Neuronal stem cell (in vitro differentiated cells): ENCODE measurements at regions not wholly inside any gene's neighbourhood (a gene's known extent, or its start where the extent isn't known, plus 50 kb on each side); places are given as distances from the start of the nearest gene placed in this dataset.

Experiments used
- DNase-seq: peaks from one replicate; pipeline ENCODE4 v3.0.0-alpha.2; 2013; ENCODE audit warnings: low spot score
- H2AFZ ChIP-seq: one replicate; pipeline ENCODE4 v1.6.1; 2013; ENCODE audit warnings: mild to moderate bottlenecking, low read length, inconsistent platforms
- H2AK5ac ChIP-seq: 2 replicates; pipeline ENCODE4 v1.6.1; 2013; ENCODE audit warnings: low read depth, mild to moderate bottlenecking, inconsistent platforms, low read length, moderate library complexity, mixed read lengths
- H2BK120ac ChIP-seq: 2 replicates; pipeline ENCODE4 v1.6.1; 2013; ENCODE audit warnings: low read depth, mild to moderate bottlenecking, inconsistent platforms, low read length, moderate library complexity, mixed read lengths
- H2BK12ac ChIP-seq: one replicate; pipeline ENCODE4 v1.6.1; 2013; ENCODE audit warnings: low read length, inconsistent platforms
- H2BK15ac ChIP-seq: 2 replicates; pipeline ENCODE4 v1.6.1; 2013; ENCODE audit warnings: mild to moderate bottlenecking, low read length, inconsistent platforms, mixed read lengths
- H2BK5ac ChIP-seq: one replicate; pipeline ENCODE4 v1.6.1; 2013; ENCODE audit warnings: inconsistent platforms, mild to moderate bottlenecking, low read length, moderate library complexity
- H3K14ac ChIP-seq: one replicate; pipeline ENCODE4 v1.6.1; 2013; ENCODE audit warnings: low read length, inconsistent platforms
- H3K18ac ChIP-seq: 2 replicates; pipeline ENCODE4 v1.6.1; 2013; ENCODE audit warnings: low read length, inconsistent platforms
- H3K23ac ChIP-seq: 2 replicates; pipeline ENCODE4 v1.6.1; 2013; ENCODE audit warnings: low read depth, mild to moderate bottlenecking, mixed read lengths, low read length, inconsistent platforms; ENCODE audit not compliant: poor library complexity
- H3K27ac ChIP-seq: replicated peaks from 3 replicates; pipeline ENCODE4 v1.5.1; 2013; ENCODE audit warnings: low read length, inconsistent platforms
- H3K27me3 ChIP-seq, 3 experiments: 2 replicates each; pipeline ENCODE4 v1.6.1; 2013; ENCODE audit warnings: low read length in 3 of 3, mild to moderate bottlenecking in 2 of 3, inconsistent platforms in 1 of 3, low read depth in 1 of 3, mixed read lengths in 1 of 3, moderate library complexity in 1 of 3; ENCODE audit not compliant: control insufficient read depth in 3 of 3, insufficient read depth in 3 of 3
- H3K36me3 ChIP-seq, 2 donors: replicated peaks in 1 of 2; 2 replicates each; pipeline ENCODE4 v1.6.1; 2013; ENCODE audit warnings: low read length in 2 of 2; ENCODE audit not compliant: control insufficient read depth in 2 of 2, insufficient read depth in 2 of 2
- H3K4ac ChIP-seq: 2 replicates; pipeline ENCODE4 v1.6.1; 2013; ENCODE audit warnings: inconsistent platforms, mild to moderate bottlenecking, low read length, moderate library complexity
- H3K4me1 ChIP-seq, 2 donors: 1 replicate in 1 of 2; 2 replicates in 1 of 2; pipeline ENCODE4 v1.6.1; 2013; ENCODE audit warnings: low read length in 2 of 2, low read depth in 1 of 2; ENCODE audit not compliant: control insufficient read depth in 2 of 2, insufficient read depth in 1 of 2
- H3K4me2 ChIP-seq: one replicate; pipeline ENCODE4 v1.6.1; 2013; ENCODE audit warnings: mild to moderate bottlenecking, low read length, inconsistent platforms; ENCODE audit not compliant: insufficient read depth, poor library complexity, severe bottlenecking
- H3K4me3 ChIP-seq, 2 donors: 2 replicates each; pipeline ENCODE4 v1.5.1; 2013; ENCODE audit warnings: low read length in 2 of 2, mild to moderate bottlenecking in 2 of 2, inconsistent platforms in 1 of 2, moderate library complexity in 1 of 2
- H3K79me1 ChIP-seq: one replicate; pipeline ENCODE4 v1.6.1; 2013; ENCODE audit warnings: low read depth, mild to moderate bottlenecking, inconsistent platforms, low read length, moderate library complexity
- H3K9ac ChIP-seq: one replicate; pipeline ENCODE4 v1.6.1; 2013; ENCODE audit warnings: mild to moderate bottlenecking, low read depth, low read length, inconsistent platforms; ENCODE audit not compliant: poor library complexity
- H3K9me3 ChIP-seq, 2 donors: replicated peaks in 1 of 2; 2 replicates each; pipeline versions ENCODE3 to v1.6.1; 2013; ENCODE audit warnings: low read length in 2 of 2, mild to moderate bottlenecking in 2 of 2, inconsistent platforms in 1 of 2, low read depth in 1 of 2, mixed read lengths in 1 of 2, moderate library complexity in 1 of 2; ENCODE audit not compliant: control insufficient read depth in 2 of 2, insufficient read depth in 1 of 2
- H4K8ac ChIP-seq: one replicate; pipeline ENCODE4 v1.6.1; 2013; ENCODE audit warnings: low read depth, mild to moderate bottlenecking, inconsistent platforms, low read length, moderate library complexity
- H4K91ac ChIP-seq: one replicate; pipeline ENCODE4 v1.6.1; 2013; ENCODE audit warnings: low read length, low read depth, mild to moderate bottlenecking, inconsistent platforms; ENCODE audit not compliant: poor library complexity
- WGBS, 2 donors: extraction: QIAGEN DNeasy Blood & Tissue Kit; methylation state at CpG; one replicate each; pipeline ENCODE4 v1.1.7; 2013; ENCODE audit warnings: missing lambda C conversion rate in 2 of 2, mixed read lengths in 1 of 2; ENCODE audit not compliant: insufficient read length in 2 of 2, insufficient replicate concordance in 1 of 2; ENCODE audit errors: extremely low coverage in 2 of 2; 5-methylcytosine and 5-hydroxymethylcytosine counted together

- H3K4me3 ChIP-seq, result no peak overlapping the region
- H4K91ac ChIP-seq, result no peak overlapping the region
- peaks cover 2 to 9% of the 10 kb centered on the region in 2 donors for H3K4me1 ChIP-seq
- H3K27me3 ChIP-seq, result peaks cover 0 to 2% (median 0%) of the 10 kb centered on the region in 3 experiments
- no peak for DNase-seq
- no peak overlapping the region for H2BK12ac ChIP-seq
- H3K4ac ChIP-seq, result no peak overlapping the region
- H3K14ac ChIP-seq, result no peak overlapping the region
- no peak overlapping the region for H2AK5ac ChIP-seq
- H3K4me2 ChIP-seq, result no peak overlapping the region
- no peak overlapping the region for H3K18ac ChIP-seq
- no CpG with 5 or more reads among the region's 4 CpGs for WGBS, 2 donors
- H2BK120ac ChIP-seq, result no peak overlapping the region
- H3K23ac ChIP-seq, result no peak overlapping the region
- H3K36me3 ChIP-seq, result no peaks in the 10 kb centered on the region
- peak overlapping the region; percentile 71 for H2AFZ ChIP-seq
- H3K27ac ChIP-seq, result no peak overlapping the region
- no peak overlapping the region for H3K9ac ChIP-seq
- H4K8ac ChIP-seq, result no peak overlapping the region
- H2BK15ac ChIP-seq, result no peak overlapping the region
- H3K79me1 ChIP-seq, result no peaks in the 10 kb centered on the region
- no peaks in the 10 kb centered on the region for H3K9me3 ChIP-seq
- H2BK5ac ChIP-seq, result no peak overlapping the region
Measured at GRCh38 chr16:54631782-54632181, 298.9 kb upstream of the IRX5 start.

- H3K27ac ChIP-seq, result no peak overlapping the region
- no CpG with 5 or more reads among the region's 4 CpGs for WGBS, 2 donors
- no peak overlapping the region for H3K9ac ChIP-seq
- H2AK5ac ChIP-seq, result no peak overlapping the region
- H3K4me3 ChIP-seq, result no peak overlapping the region
- H2BK120ac ChIP-seq, result no peak overlapping the region
- H3K23ac ChIP-seq, result no peak overlapping the region
- peaks cover 2 to 9% of the 10 kb centered on the region in 2 donors for H3K4me1 ChIP-seq
- H3K14ac ChIP-seq, result no peak overlapping the region
- H3K4me2 ChIP-seq, result no peak overlapping the region
- H2BK12ac ChIP-seq, result no peak overlapping the region
- H2AFZ ChIP-seq, result no peak overlapping the region
- no peaks in the 10 kb centered on the region for H3K79me1 ChIP-seq
- H3K9me3 ChIP-seq, result no peaks in the 10 kb centered on the region
- DNase-seq, result no peak
- H2BK15ac ChIP-seq, result no peak overlapping the region
- H3K36me3 ChIP-seq, result no peaks in the 10 kb centered on the region
- no peak overlapping the region for H3K4ac ChIP-seq
- peaks cover 0 to 2% (median 0%) of the 10 kb centered on the region in 3 experiments for H3K27me3 ChIP-seq
- H4K91ac ChIP-seq, result no peak overlapping the region
- H2BK5ac ChIP-seq, result no peak overlapping the region
- H4K8ac ChIP-seq, result no peak overlapping the region
- H3K18ac ChIP-seq, result no peak overlapping the region
Measured at GRCh38 chr16:54630284-54630967, 300.2 kb upstream of the IRX5 start.

- H3K4ac ChIP-seq, result no peak overlapping the region
- H4K91ac ChIP-seq, result no peak overlapping the region
- no peak overlapping the region for H3K4me2 ChIP-seq
- H3K9ac ChIP-seq, result no peak overlapping the region
- no peak overlapping the region for H2AFZ ChIP-seq
- no peak overlapping the region for H2BK5ac ChIP-seq
- peaks cover 2 to 9% of the 10 kb centered on the region in 2 donors for H3K4me1 ChIP-seq
- peaks cover 0 to 2% (median 0%) of the 10 kb centered on the region in 3 experiments for H3K27me3 ChIP-seq
- no peak overlapping the region for H2BK15ac ChIP-seq
- WGBS, 2 donors, result no CpG with 5 or more reads among the region's 17 CpGs
- H2AK5ac ChIP-seq, result no peak overlapping the region
- no peak overlapping the region for H3K14ac ChIP-seq
- H3K18ac ChIP-seq, result no peak overlapping the region
- DNase-seq, result no peak
- H3K27ac ChIP-seq, result no peak overlapping the region
- H3K79me1 ChIP-seq, result no peaks in the 10 kb centered on the region
- H3K4me3 ChIP-seq, result no peak overlapping the region
- H4K8ac ChIP-seq, result no peak overlapping the region
- no peaks in the 10 kb centered on the region for H3K36me3 ChIP-seq
- no peaks in the 10 kb centered on the region for H3K9me3 ChIP-seq
- no peak overlapping the region for H3K23ac ChIP-seq
- no peak overlapping the region for H2BK12ac ChIP-seq
- H2BK120ac ChIP-seq, result no peak overlapping the region
Measured at GRCh38 chr16:54628796-54629625, 301.7 kb upstream of the IRX5 start.

- Histone ChIP-seq H3K79me1 (no peaks in the 10 kb centered on the region), H3K27ac (no peak overlapping the region), H2BK15ac (no peak overlapping the region), H3K4ac (no peak overlapping the region), H3K9ac (no peak overlapping the region), H4K91ac (no peak overlapping the region), H2AK5ac (no peak overlapping the region), H3K27me3 (peaks cover 0 to 2% (median 0%) of the 10 kb centered on the region in 3 experiments), H2AFZ (no peak overlapping the region), H3K14ac (no peak overlapping the region), H2BK120ac (no peak overlapping the region), H3K4me2 (no peak overlapping the region), H3K4me3 (no peak overlapping the region), H3K36me3 (no peaks in the 10 kb centered on the region), H3K9me3 (no peaks in the 10 kb centered on the region), H3K18ac (no peak overlapping the region), H3K23ac (no peak overlapping the region), H3K4me1 (peaks cover 0 to 5% of the 10 kb centered on the region in 2 donors), H2BK5ac (no peak overlapping the region), H4K8ac (no peak overlapping the region), H2BK12ac (no peak overlapping the region)
- WGBS, 2 donors, result no CpG with 5 or more reads among the region's 4 CpGs
- no peak for DNase-seq
Measured at GRCh38 chr16:54627616-54628015, 303.0 kb upstream of the IRX5 start.
